DMS153 treated with DMSO at 0.1 percent for 48 hours (cell line): ENCODE measurements at regions not wholly inside any gene's neighbourhood (a gene's known extent, or its start where the extent isn't known, plus 50 kb on each side); places are given as distances from the start of the nearest gene placed in this dataset.

Source experiments
- DNase-seq: peaks from one replicate; lab custom pipeline; 2025; ENCODE audit not compliant: unreplicated experiment; lab: John Stamatoyannopoulos, UW

GRCh38 chr5:103498800-103499551 lies 63.6 kb downstream of the NUDT12 start:
- DNase-seq, result no peak

DNA sequence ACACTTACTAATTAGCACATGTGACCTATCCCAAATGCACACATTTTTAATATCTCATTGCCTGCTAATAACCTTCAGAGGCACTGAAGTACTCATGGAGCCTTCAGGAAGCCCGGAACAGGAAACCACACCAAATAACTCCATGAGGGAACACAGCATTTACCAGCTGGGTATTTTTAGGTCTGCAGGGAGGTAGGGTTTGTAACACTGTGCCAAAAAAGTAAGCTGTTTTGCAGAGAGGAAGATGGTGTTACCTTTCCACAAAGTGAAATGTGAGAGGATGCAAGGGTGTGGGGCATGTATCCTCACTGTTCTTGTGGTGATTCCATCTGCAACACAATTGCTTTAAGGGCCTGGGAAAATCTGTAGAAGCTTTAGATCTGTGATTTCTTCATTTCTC lies 64.4 kb downstream of the NUDT12 start:
- no peak for DNase-seq

GRCh38 chr5:103497781-103498180 lies 64.8 kb downstream of the NUDT12 start:
- no peak for DNase-seq

DNA sequence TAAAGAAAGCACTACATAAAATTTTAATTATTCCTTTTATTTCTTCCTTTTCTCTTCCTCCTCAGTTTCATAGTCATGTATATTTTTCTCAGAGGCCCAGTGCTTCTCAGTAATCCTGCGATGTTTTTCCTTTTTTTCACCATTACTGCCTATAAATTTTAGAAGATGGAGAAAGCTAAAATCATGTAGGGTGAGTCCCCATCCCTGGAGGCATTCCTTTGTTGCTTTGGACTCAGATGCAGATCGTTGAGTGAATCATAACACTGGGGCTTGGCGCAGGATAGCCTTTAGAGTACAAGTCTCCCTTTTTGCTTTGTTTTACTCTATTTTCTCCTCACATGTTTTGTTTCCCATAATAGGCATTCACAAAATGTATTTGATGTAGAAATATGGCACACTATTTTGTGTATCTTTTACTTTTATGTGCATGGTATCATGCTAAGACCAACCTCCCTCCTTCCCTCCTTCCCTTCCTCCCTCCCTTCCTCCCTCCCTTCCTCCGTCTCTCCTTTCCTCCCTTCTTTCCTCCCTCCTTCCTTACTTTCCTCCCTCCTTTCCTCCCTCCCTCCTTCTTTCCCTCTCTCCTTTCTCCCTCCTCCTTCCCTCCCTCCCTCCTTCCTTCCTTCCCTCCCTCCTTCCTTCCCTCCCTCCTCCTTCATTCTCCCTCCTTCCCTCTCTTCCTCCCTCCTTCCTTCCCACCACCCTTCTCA lies 72.4 kb downstream of the NUDT12 start:
- no peak for DNase-seq

DNA sequence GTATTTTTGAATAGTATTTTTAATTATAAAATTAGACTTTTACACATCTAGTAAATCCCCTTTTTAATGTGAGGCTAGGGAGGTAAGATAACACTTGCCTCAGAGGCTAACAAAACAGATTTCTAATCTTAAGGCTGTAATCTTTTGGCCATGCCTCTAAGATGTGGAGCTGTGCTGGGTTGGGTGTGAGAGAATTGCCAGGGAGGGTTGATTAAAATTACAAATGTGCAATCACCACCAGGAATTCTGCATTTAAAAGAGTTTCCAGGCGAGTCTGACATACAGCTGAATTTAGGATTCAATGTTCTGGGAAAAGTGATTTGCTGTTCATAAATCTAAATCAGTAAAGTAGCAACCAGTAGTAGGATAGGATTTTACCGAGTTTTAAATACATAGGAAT lies 73.3 kb downstream of the NUDT12 start:
- no peak for DNase-seq

- DNase-seq, result no peak
These were observed 74.6 kb downstream of the NUDT12 start for GRCh38 chr5:103487822-103488493.

GRCh38 chr5:103487218-103487617 lies 75.4 kb downstream of the NUDT12 start:
- no peak for DNase-seq

- DNase-seq, result no peak
These were observed 75.8 kb downstream of the NUDT12 start for GRCh38 chr5:103486739-103487138.

DNA sequence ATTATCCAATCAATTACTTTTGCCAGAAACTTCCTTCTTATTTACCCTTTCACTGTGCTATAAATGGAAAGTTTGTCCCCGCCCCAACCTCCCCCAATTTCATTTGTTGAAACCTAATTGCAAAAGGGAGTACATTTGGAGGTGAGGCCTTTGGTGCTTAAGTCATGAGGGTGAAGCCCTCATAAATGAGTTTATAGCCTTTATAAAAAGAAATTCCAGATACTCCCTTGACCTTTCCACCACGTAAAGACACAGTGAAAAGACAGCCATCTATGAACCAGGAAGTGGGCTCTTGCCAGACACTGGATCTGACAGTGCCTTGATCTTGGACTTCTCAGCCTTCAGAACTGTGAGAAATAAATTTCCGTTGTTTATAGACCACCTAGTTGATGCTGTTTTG lies 82.3 kb downstream of the NUDT12 start:
- no peak for DNase-seq

DNA sequence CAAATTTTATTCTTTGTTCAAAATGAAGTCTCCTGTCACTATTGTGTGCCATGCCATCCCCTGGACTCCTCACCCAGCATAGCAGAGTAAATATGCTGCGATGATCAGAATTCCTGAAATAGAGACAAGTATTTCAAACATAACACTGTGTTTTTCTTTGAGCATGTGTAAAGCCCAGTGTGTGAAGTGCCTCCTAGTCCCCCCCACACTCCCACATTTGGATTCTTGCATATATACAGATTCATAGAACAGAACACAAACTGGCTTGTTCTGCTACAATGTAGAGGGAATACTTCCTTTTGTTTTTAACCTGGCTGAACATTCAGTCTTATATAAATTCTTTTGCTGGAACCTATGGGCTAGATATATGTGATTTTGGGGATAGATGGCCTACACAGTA lies 84.9 kb downstream of the NUDT12 start:
- no peak for DNase-seq

DNA sequence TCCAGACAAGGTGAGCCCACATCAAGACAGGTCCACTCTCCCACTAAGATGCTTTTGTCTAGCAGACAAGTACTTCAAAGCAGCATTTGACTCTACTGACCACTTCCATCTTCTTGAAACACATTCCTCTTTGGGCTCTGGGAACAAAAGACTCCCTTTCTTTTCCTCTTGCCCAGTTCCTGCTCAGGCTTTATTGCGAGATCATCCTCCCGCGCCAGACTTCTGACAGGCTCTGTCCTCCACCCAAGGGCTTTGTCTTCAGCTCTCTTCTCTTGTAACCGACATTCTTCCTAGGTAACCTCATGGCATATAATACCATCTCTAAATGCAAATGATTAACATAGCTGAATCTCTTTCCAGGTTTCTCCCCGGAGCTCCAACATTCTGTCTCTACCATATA lies 85.8 kb downstream of the NUDT12 start:
- no peak for DNase-seq

GRCh38 chr5:103475629-103476240 lies 86.9 kb downstream of the NUDT12 start:
- DNase-seq, result peak; percentile 11

- no peak for DNase-seq
These were observed 87.9 kb downstream of the NUDT12 start for GRCh38 chr5:103474677-103475076.

DNA sequence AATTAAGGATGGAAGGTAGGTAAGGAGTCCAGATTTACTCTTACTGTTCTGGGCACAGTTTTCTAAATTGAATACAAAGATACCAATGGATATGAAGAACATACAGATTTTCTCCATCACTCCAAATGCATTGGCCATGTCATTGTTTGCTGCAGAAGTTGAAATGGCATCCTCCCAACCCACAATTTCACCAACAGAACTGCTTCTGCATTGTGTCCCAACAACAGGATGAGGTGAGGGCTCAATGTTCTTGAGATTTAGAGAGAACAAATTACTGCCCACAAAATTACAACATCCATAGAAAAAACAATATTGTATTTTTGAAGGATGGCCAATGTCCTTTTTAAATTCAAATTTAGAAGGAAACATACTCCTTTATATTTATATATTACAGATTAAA lies 88.9 kb downstream of the NUDT12 start:
- no peak for DNase-seq

DNA sequence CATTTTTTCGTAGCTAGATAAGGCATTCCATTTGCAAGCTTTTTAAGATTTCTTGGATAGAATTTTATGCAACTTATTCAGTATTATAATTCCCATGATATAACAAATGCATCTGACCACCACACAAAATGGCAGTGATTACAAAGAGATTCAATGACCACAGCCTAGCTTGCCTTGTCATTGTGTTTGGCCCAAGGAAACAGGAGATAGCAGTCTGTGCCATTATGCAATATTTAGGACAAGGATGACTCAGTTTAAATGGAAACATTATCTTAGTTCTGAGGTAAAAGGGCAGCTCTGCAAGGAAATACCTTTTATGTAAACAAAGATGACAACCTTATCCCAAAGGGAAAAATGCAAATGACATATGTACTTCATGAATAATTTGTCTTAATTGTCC lies 89.8 kb downstream of the NUDT12 start:
- no peak for DNase-seq

DNA sequence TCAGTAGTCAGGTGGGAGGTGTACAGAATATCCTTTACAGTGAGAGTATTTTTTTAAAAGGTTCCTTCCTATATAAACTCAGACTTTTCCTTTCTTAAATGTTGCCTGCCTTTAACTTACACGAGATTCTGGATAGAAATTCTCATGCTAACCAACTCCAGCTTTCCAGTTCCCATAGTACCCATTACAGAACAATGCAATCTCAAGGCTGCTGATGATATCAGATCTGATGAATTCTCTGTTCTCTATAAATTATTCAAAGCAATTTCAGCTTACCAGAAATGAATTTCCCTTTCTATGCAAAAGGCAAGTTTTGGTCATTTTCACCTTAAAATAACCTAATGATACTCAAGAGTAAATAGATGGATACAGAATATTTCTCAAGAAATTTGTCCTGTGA lies 90.3 kb downstream of the NUDT12 start:
- DNase-seq, result no peak

DNA sequence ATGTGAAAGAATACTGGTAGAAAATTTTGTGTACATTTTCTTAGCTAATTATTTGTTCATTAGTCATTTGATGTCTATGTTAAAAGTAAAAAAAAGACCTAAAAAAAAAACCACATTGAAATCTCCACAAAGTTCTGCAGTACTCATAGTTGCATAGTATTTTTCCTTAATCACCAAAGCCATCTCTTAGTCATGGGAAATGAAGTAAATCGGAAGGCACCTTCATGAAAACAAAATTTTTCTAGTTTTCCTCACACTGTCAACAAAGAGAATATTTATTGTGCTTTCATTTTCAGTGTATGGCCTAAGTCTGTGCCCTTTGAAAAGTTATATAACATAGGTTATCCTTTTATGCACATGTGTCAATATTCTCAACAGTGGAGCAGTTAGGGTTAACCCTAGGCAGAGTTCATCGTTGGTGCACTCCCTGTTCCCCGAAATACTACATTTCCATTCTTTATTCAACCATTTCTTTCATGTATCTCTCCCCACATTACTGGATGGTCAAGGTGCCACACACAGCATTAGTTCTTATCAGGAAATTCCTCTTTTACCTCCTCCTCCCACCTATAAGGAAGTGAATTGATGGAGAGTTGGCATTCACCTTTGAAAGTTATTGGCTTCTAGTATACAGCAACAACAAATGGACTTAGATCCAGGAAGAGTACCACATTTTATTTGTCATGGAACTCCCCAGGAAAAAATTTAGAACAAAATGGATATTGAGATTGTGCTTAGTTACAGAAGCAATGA lies 93.1 kb downstream of the NUDT12 start:
- DNase-seq, result no peak

DNA sequence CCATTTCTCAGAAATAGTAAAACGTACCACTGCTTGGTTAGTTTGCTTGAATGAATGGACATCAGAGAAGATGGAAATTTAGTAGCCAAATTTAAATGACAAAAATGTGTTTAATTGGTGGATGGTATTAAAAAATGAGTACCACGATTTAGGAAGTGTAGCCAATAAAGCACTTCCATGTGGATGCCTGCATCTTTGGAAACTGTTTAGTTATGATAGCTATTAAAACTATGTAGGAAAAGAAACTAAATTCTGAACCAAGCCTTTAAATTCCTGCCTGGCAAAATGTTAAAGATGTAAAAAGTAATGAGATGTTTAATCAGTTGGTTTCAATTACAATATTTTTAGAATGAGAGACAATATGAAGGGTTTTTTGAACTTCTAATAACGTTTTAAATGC lies 94.8 kb downstream of the NUDT12 start:
- DNase-seq, result no peak

DNA sequence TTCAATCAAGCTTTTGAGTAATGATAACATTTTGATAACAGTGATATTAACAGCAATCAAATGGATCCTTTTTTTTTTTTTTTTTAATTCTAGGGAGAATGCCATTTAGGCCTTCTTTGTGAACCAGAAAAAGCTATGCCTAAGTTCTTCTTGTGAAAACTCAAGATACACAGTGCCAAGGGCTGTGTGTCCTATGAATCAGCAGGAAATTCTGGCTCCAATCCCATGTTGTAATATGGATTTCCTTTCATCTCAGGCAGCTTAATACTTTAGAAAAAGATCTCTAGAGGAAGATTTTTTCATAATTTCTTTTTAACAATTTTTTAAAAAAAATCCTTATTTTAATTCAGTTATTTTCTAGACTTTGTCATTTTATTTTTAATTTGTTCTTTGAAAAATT lies 96.1 kb downstream of the NUDT12 start:
- DNase-seq, result no peak

GRCh38 chr5:103465891-103466290 lies 96.7 kb downstream of the NUDT12 start:
- no peak for DNase-seq

DNA sequence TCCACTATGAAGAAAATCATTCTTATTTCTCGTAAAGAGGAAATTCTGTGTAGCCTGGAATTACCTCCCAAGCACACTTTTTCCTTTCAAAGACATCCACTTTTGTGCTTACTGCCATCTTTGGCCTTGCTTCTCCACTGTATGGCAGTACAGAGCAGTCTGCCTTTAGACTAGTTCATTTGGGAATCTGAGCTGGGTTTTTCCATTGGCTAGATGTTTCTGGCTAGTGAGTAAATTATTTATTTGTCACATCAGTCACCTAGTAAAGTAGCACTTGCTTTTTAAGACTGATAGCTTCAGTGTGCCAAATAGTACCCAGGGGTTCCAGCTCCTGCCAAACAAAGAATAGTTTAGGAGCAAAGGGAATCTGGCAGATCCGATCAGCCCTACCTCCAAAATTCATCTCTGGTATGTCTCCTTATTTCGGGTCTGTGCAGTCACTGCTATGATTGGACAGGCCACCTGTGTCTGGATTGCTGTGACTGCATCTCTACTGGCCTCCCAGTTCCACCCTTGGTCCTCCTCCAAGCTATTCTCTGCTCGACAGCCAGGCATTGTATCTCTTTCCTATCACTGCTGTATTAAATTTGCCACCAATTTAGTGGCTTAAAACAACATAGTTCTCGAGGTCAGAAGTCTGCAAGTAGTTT lies 97.6 kb downstream of the NUDT12 start:
- DNase-seq, result no peak
